GM10266 (cell line): ENCODE measurements at regions not wholly inside any gene's neighbourhood (a gene's known extent, or its start where the extent isn't known, plus 50 kb on each side); places are given as distances from the start of the nearest gene placed in this dataset.

Experiments used
- DNase-seq: peaks from one replicate; pipeline ENCODE4 v3.0.0; 2012; ENCODE audit errors: extremely low spot score
- CTCF ChIP-seq: IDR thresholded peaks from 2 replicates; pipeline ENCODE4 v1.5.1; 2012; ENCODE audit warnings: mild to moderate bottlenecking, low read depth; ENCODE audit not compliant: control insufficient read depth, insufficient read depth; ENCODE audit errors: missing control alignments

DNA sequence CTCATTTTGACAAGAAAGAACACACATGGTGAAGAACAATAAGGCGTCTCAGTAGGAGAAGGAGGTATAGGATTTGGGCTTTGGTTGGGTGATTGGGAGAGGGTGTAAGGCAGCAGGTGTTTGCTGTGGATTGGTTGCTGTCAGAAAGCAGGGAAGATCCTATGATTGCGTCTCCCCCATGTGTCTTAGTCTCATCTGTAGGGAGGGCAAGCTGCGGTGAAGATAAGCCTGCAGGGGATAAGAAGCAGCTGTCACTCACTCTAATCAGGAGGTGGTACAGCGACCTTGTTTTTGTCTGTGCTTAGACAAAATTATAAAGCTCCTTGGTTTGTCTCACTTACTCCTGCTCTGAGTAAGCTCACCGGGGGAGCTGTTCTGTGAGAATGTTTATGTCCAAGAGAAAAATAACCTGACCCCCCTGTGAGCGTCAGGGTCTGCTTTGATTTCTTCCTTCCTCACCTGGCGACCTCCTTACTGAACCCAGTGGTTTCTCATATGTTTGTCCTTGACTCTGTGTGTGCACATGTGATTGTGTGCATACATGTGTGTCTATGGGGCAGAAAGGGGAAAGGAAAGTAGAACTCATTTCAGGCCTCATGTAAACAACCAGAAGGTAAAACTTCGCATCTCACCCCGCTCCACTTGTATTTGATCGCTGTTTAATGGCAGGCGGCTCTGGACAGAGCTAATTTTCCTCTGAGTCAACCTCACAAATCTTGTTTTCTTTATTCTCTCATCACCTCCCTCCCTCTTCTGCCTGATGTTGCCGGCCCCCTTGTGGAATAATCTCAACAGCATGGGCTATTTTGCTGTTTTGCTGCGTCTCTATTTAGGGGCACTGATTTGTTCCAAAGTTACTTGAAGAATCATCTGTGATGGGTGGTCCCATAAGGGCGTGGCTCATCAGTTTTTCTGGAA lies 105.6 kb downstream of the TENT4A start:
- no peak for DNase-seq
- no peak for TF ChIP-seq CTCF

- TF ChIP-seq CTCF, result no peak
- no peak for DNase-seq
Measured at GRCh38 chr5:6819521-6819920, 106.3 kb downstream of the TENT4A start.

- peak; percentile 49 for DNase-seq
- TF ChIP-seq CTCF, result peak; percentile 55
Measured at GRCh38 chr5:6820851-6821479, 107.7 kb downstream of the TENT4A start.

DNA sequence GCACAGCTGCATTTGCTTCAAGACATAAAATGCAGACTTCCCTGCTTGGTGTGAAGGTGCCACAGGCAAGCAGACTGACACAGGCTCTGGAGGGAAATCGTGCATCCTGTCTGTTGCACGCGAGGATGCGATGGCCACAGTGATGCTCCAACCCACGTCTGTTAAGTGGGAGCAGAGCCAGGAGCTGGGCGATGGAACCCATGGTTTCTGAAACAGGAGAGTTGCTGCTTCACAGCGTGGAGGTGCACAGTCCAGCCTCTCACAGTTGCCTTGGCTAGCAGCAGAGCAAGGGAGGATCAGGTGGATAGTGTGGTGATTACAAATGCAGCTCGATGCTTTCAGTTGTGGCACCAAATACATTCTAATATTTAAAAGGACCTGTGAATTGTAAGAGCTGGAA lies 108.8 kb downstream of the TENT4A start:
- no peak for DNase-seq
- TF ChIP-seq CTCF, result no peak

- no peak for TF ChIP-seq CTCF
Measured at GRCh38 chr5:6822556-6823343, 109.5 kb downstream of the TENT4A start.

DNA sequence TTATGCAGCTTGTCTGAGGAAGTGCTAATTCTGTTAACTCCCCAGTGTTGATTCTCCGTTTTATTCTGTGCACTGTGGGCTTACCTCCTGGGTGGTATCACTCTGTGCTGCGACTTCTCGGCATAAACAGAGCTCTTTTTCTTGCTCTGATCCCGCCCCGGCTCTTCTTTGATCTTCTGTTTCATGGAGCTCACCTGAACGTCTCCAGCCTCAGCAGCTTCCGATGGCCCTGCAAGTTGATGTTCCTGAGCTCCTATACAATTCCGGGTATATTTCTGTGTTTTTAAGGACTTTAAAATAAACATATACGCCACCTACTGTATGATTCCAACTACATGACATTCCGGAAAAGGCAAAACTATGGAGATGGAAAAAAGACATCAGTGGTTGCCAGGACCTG lies 110.8 kb downstream of the TENT4A start:
- no peak for TF ChIP-seq CTCF
- DNase-seq, result no peak

More at GRCh38 chr5:6822556-6823343, 109.5 kb downstream of the TENT4A start:
- no peak for DNase-seq
